Spleen (tissue), 7 donors: ENCODE measurements at regions not wholly inside any gene's neighbourhood (a gene's known extent, or its start where the extent isn't known, plus 50 kb on each side); places are given as distances from the start of the nearest gene placed in this dataset.

Experiments used
- CTCF ChIP-seq, 11 experiments: fragments of 200-600 bp in 7 of 11; fragments of 450-650 bp in 4 of 11; sonication (generic) in 4 of 11; IDR thresholded peaks in 8 of 11; conservative IDR thresholded peaks in 3 of 11; 1 replicate in 7 of 11; 2 replicates in 4 of 11; pipeline versions ENCODE4 v1.4.0 to v1.8.0; 2016 to 2021; ENCODE audit warnings: antibody characterized with exemption in 11 of 11, inconsistent platforms in 4 of 11, mild to moderate bottlenecking in 1 of 11
- POLR2A ChIP-seq, 3 donors: fragments of 450-650 bp; IDR thresholded peaks; one replicate each; pipeline ENCODE4 v1.5.1; 2017; ENCODE audit warnings: antibody characterized with exemption in 3 of 3, mild to moderate bottlenecking in 1 of 3
- POLR2AphosphoS5 ChIP-seq, 3 donors: sonication (generic); formaldehyde crosslinking; IDR thresholded peaks; one replicate each; pipeline ENCODE4 v1.5.1; 2017; ENCODE audit warnings: antibody characterized with exemption in 3 of 3
- donor health status: DM: no; HTN: no; CAD: no; lungs with moderate emphysema.
- donor health status: DM: no; HTN: no; CAD: no.
- donor health status: DM: no; HTN: no; CAD: no.

GRCh38 chr11:92416971-92417725 is 192.5 kb downstream of the FAT3 start:
- TF ChIP-seq POLR2AphosphoS5 (IDR thresholded peaks at IDR 0.05) (no peak), POLR2A (IDR thresholded peaks at IDR 0.05) (no peak), CTCF (IDR thresholded peaks at IDR 0.05 in 8 of 11, conservative IDR thresholded peaks at IDR 0.05 in 3 of 11) (no peak)
